ENCODE measurements at regions not wholly inside any gene's neighbourhood (a gene's known extent, or its start where the extent isn't known, plus 50 kb on each side); places are given as distances from the start of the nearest gene placed in this dataset.

- no peak for FAIRE-seq
- no peaks in the 10 kb centered on the region for H3K79me2 ChIP-seq (ENCODE audit: control insufficient read depth in 1 of 2, insufficient read depth in 2 of 2, low read length in 2 of 2)
- POLR2A ChIA-PET (ENCODE audit: partially characterized antibody), result interaction anchor here (1.1 to 1.2 kb wide), 2 partner anchors 11 to 150 kb away, joined by 3 to 4 read pairs; no protein-coding TSS in a partner anchor
These were observed 51.2 kb upstream of the ARAP3 start for GRCh38 chr5:141733198-141733597.

More at GRCh38 chr5:141733198-141733597, 51.2 kb upstream of the ARAP3 start:
- H2BK15ac ChIP-seq (ENCODE audit: low read length), result no peak overlapping the region
- no peak overlapping the region for H3K4ac ChIP-seq (replicated peaks; ENCODE audit: insufficient read length, low read depth, low read length)
- TF ChIP-seq GABPA (IDR thresholded peaks at IDR 0.05; ENCODE audit: borderline replicate concordance, insufficient read depth, low read length), result no peak
- no peak for TF ChIP-seq NRF1 (IDR thresholded peaks at IDR 0.05; ENCODE audit: low read depth, low read length)
- TF ChIP-seq HDAC6 (IDR thresholded peaks at IDR 0.05; ENCODE audit: low read depth, low read length), result no peak
- TF ChIP-seq FOSL1 (IDR thresholded peaks at IDR 0.05; ENCODE audit: insufficient read depth, low read depth, low read length), result no peak
- TF ChIP-seq CHD1 (IDR thresholded peaks at IDR 0.05; ENCODE audit: low read depth, low read length), result no peak
- TF ChIP-seq SP1 (IDR thresholded peaks at IDR 0.05; ENCODE audit: low read depth, low read length), result no peak
- TF ChIP-seq TEAD4 (IDR thresholded peaks at IDR 0.05; ENCODE audit: low read depth, low read length), result no peak
- H4K5ac ChIP-seq (ENCODE audit: insufficient read length, low read depth, low read length), result no peak overlapping the region
- H3K36me3 ChIP-seq (ENCODE audit: control insufficient read depth in 2 of 4, insufficient read depth in 4 of 4, low read length in 3 of 4), result no peaks in the 10 kb centered on the region
- no peak for DNase-seq (ENCODE audit: low read depth in 1 of 2, low spot score in 2 of 2)
- no peak overlapping the region for H2AK5ac ChIP-seq (ENCODE audit: low read depth, low read length)
- peaks cover 1 to 17% (median 13%) of the 10 kb centered on the region in 4 experiments; a peak in 6 of 7 replicates for H3K4me1 ChIP-seq (replicated peaks in 1 of 4; ENCODE audit: control insufficient read depth in 3 of 4, insufficient read depth in 4 of 4, low read length in 3 of 4)
- no peak overlapping the region for H3K56ac ChIP-seq (replicated peaks; ENCODE audit: insufficient read length, low read depth, low read length)
- no peaks in the 10 kb centered on the region for H3K27me3 ChIP-seq (replicated peaks in 1 of 4; ENCODE audit: control insufficient read depth in 3 of 4, extremely low read depth in 1 of 4, insufficient read depth in 3 of 4, low read length in 3 of 4)
- H3K4me3 ChIP-seq (ENCODE audit: extremely low read depth in 1 of 4, insufficient read depth in 2 of 4, low read depth in 3 of 4, low read length in 4 of 4), result no peak overlapping the region
- H3K18ac ChIP-seq (ENCODE audit: extremely low read depth, low read length), result no peak overlapping the region
- no peaks in the 10 kb centered on the region for H3K9me3 ChIP-seq (ENCODE audit: insufficient read depth in 2 of 2, low read depth in 1 of 2, low read length in 1 of 2)
- H2AFZ ChIP-seq (ENCODE audit: low read length), result no peak overlapping the region
- H3K4me2 ChIP-seq (ENCODE audit: insufficient read depth in 1 of 2, low read depth in 2 of 2, low read length in 2 of 2), result no peak overlapping the region
- no peak overlapping the region for H3K14ac ChIP-seq (ENCODE audit: insufficient read length)
- CTCF ChIA-PET (ENCODE audit: partially characterized antibody), result interaction anchor here (0.7 to 4.7 kb wide), 10 partner anchors 9 to 146 kb away, joined by 3 to 32 read pairs (median 6); partner anchors contain the start of gene PCDH1
- WGBS, 2 experiments (ENCODE audit: extremely low coverage in 1 of 2, insufficient coverage in 1 of 2, insufficient read length in 1 of 2, insufficient replicate concordance in 2 of 2, low coverage in 1 of 2, low lambda C conversion rate in 2 of 2, missing lambda C conversion rate in 1 of 2), result 83% methylated on average over 2 of the region's 2 CpGs; no CpG with 5 or more reads in 1 of the 2 experiments
- H2BK12ac ChIP-seq (ENCODE audit: low read depth, low read length), result no peak overlapping the region
- no peak overlapping the region for H3K27ac ChIP-seq (ENCODE audit: low read depth, low read length)
- H3K23ac ChIP-seq (ENCODE audit: insufficient read length), result no peak overlapping the region
- H3K23me2 ChIP-seq (ENCODE audit: low read depth, low read length), result no peaks in the 10 kb centered on the region
- no peak overlapping the region for H4K91ac ChIP-seq (replicated peaks; ENCODE audit: insufficient read length, low read length)
- H2BK120ac ChIP-seq (replicated peaks; ENCODE audit: low read depth, low read length), result no peak overlapping the region
- no peaks in the 10 kb centered on the region for H4K20me1 ChIP-seq (replicated peaks in 1 of 2; ENCODE audit: control insufficient read depth in 1 of 2, insufficient read depth in 2 of 2, low read length in 2 of 2)
- no peak overlapping the region for H2BK5ac ChIP-seq (ENCODE audit: low read depth, low read length)
- no peak overlapping the region for H4K8ac ChIP-seq (ENCODE audit: extremely low read depth, insufficient read depth, low read length)
- no peak overlapping the region for H3K9ac ChIP-seq (replicated peaks in 1 of 4; ENCODE audit: extremely low read depth in 1 of 4, low read depth in 3 of 4, low read length in 3 of 4)
- no peak overlapping the region for H2BK20ac ChIP-seq (ENCODE audit: low read length)
- H3K79me1 ChIP-seq (ENCODE audit: low read depth, low read length), result no peaks in the 10 kb centered on the region

Measured in H1 (cell line).